ENCODE measurements at regions not wholly inside any gene's neighbourhood (a gene's known extent, or its start where the extent isn't known, plus 50 kb on each side); places are given as distances from the start of the nearest gene placed in this dataset.
"Not testable (repeated sequence)": the region's sequence is repeated elsewhere in the genome, so short reads cannot be mapped to it uniquely, and the experiment has no call there.

DNA sequence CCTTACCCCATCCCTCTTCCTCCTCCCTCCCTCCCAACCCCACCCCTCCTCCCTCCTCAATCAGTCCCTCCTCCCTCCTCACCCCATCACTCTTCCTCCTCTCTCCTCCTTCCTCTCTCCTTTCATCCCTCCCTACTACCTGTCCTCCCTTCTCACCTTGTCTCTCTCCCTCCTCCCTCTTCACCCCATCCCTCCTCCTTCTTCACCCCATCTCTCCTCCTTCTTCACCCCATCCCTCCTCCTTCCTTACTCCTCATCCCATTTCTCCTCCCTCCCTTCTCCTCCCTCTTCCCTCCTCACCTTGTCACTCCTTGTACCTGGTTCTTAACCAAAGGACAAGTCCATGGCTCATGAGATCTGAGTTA lies 222.4 kb downstream of the TTLL2 start:
- DNase-seq (ENCODE audit: low spot score), result no peak

DNA sequence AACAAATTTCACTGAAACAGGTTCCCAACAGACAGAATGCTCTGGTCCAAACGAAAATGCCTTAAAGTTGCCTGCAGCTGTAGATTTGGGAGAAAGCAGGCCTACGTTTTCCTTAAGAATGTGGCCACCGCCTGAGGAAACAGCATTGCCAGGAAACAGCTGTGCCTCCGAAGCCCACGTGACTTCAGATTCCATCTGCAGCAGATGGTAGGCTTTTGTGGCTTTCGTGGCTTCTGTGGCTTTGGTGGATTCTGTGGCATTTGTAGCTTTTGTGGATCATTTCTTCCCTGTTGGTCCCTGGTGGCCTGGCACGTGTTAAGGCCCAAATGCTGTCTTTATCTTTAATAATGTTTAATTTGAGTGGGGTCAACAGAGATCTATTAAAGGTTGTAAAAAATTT lies 222.9 kb downstream of the TTLL2 start:
- DNase-seq (ENCODE audit: low spot score), result no peak

DNA sequence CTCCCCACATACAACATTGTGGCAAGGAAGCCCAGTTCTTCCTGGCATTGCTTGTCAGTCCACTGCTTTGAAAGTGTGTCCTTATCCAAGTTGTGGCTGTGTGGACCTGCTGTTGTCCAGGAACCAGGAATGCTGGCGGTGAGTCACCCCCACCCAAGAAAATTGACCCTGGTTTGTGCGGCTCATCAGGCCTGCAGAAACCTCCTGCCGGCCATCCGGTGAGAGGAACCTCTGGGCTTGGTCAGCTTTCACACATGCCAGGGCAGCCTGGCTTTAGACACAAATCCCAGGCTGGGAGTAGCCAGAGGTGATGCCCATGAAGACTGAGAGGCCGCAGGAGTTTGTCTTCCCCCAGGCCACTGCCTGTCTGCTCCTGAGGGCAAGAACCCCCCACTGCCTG lies 223.6 kb downstream of the TTLL2 start:
- DNase-seq (ENCODE audit: low spot score), result no peak

DNA sequence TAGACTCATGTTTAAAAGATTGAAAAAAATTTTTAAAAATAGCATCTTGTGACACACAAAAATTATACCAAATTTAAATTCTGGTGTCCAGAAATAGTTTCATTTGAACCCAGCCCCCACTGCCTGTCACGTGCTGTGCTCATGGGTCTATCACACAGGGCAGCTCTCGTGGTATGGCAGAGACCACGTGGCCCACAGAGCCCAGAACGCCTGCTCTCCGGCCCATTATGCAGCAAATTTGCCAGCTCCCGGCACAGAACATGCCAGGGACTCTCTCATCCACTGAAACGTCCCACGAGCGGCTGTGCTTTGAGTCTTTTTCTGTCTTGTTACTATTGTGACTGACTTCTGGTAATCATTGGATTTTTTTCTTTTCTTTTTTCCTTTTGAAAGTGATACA lies 224.3 kb downstream of the TTLL2 start:
- DNase-seq (ENCODE audit: low spot score), result no peak

DNA sequence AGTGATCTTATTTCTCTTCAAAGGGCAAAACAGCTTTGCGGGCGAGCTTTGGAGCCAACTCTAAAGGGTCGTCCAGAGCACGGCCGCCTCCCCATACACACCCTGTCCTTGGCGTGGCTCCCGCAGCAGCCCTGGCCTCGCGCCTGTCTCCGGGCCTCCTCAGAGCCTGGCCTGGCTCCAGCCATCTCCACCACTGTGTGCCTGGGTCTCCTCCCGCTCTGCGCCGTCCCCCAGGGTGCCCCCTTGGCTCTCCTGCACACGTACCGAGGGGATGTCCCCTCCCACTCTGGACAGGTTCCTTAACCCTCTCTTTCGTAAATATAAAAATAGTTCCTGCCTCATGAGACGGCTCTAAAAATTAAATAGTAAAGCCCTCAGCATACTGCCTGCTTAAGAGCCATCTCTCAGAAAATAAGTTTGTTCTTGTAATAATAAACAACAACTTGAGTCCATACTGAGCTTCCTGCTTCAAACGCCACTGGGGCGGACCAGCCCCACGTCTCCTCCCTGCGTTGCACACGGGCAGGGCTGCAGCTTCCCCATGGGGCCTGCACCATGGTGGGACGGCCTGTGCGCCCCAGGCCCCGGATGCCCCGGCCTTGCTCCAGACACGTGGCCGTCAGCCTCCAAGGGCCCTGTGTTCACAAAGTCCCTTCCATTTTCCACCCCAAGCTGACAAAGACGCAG lies 226.2 kb downstream of the TTLL2 start:
- DNase-seq (ENCODE audit: low spot score), result peak; percentile 19

GRCh38 chr6:167551628-167552257 lies 226.9 kb downstream of the TTLL2 start:
- DNase-seq (ENCODE audit: low spot score), result no peak

GRCh38 chr6:167552258-167552630 lies 227.4 kb downstream of the TTLL2 start:
- no peak for DNase-seq (ENCODE audit: low spot score)

GRCh38 chr6:167552961-167553735 lies 228.3 kb downstream of the TTLL2 start:
- no peak for DNase-seq (ENCODE audit: low spot score)

DNA sequence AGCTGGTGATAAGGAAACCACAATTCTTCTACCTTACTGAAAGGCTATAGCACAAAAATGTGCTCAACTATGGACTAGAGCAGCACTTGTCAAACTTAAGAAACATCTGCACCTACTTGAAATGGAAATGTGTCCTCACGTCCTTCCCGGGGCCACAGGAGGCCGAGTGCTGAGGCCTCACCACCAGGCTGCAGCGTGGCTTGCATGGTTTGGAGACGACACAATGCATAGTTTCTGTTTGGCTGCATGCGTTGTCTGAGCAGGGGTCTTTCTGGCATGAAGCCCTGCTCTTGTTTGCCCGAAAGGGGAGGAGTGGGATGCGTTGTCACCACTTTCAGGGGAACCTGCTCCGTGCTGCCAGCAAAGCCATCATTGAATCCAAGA lies 228.8 kb downstream of the TTLL2 start:
- DNase-seq (ENCODE audit: low spot score), result no peak

DNA sequence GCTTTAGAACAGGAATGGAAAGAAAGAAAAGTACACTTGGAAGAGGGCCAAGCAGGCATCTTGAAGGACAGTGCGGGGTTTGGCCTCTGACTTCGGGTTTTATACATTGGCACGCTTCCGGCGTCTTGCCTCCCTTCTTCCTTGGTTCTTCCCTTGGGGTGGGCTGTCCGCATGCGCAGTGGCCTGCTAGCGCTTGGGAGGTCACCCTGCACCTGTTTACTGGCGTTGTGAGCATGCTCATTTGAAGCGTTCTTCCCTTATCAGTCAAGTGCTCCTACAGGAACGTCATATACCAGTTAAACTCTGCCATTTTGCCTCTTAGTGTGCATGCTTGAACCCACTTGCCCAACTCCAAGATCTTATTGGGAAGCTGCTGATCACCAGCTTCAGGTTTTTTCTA lies 230.0 kb downstream of the TTLL2 start:
- no peak for DNase-seq (ENCODE audit: low spot score)

- DNase-seq (ENCODE audit: low spot score), result no peak
Measured at GRCh38 chr6:167555836-167556235, 230.9 kb downstream of the TTLL2 start.

GRCh38 chr6:167557675-167558074 lies 232.8 kb downstream of the TTLL2 start:
- no peak for DNase-seq (ENCODE audit: low spot score)

GRCh38 chr6:167558246-167559177 lies 233.6 kb downstream of the TTLL2 start:
- no peak for DNase-seq (ENCODE audit: low spot score)

DNA sequence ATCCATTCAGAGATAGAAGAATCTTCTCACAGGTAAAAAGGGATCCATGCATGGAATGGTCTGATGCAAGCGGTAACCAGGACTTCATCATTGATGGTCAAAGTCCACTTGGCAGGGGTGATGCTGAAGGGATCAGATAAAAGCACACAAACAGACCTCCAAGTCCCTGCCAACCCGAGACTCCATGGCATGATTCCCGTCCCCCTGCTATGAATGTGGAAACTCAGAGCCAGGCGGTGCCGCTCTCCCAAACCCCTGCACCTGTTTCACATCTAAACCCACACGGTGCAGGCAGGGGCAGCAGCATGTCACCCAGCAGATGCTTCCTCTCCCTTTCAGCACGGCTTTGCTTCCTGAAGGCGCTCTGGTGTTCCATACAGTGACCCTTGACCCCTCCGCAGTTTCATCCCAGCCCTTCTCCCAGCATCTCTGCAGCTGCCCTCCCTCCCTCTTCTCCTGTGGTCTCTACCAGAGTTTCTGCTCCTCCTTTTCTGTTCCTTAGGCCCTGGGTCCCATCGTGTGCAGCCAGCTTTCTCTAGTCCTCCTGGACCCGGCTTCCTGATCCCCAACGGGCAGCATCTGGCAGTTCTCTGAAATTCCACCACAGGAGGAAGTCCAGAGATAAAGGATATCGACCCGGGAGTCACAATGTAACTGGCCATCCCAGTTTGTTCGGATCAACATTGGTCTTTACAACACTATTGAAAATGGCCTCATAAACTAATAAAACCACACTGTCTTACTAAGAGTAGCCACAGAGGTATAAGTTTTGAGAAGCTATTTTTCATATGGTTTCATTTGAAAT lies 235.0 kb downstream of the TTLL2 start:
- DNase-seq (ENCODE audit: low spot score), result no peak

GRCh38 chr6:167560673-167561569 lies 236.0 kb downstream of the TTLL2 start:
- no peak for DNase-seq (ENCODE audit: low spot score)

DNA sequence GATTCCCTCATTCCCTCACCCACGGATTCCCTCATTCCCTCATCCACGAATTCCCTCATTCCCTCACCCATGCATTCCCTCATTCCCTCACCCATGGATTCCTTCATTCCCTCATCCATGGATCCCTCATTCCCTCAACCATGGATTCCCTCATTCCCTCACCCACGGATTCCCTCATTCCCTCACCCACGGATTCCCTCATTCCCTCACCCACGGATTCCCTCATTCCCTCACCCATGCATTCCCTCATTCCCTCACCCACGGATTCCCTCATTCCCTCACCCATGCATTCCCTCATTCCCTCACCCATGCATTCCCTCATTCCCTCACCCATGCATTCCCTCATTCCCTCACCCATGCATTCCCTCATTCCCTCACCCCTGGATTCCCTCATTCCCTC lies 238.0 kb downstream of the TTLL2 start:
- DNase-seq (ENCODE audit: low spot score), result not testable (repeated sequence)

GRCh38 chr6:167564416-167565250 lies 239.7 kb downstream of the TTLL2 start:
- no peak for DNase-seq (ENCODE audit: low spot score)

GRCh38 chr6:167565388-167565787 lies 240.5 kb downstream of the TTLL2 start:
- DNase-seq (ENCODE audit: low spot score), result no peak

GRCh38 chr6:167565884-167566599 lies 241.2 kb downstream of the TTLL2 start:
- DNase-seq (ENCODE audit: low spot score), result no peak
